ENCODE measurements at regions not wholly inside any gene's neighbourhood (a gene's known extent, or its start where the extent isn't known, plus 50 kb on each side); places are given as distances from the start of the nearest gene placed in this dataset.
"Not testable (repeated sequence)": the region's sequence is repeated elsewhere in the genome, so short reads cannot be mapped to it uniquely, and the experiment has no call there.

GRCh38 chr3:172579753-172580152 is 56.5 kb upstream of the TNFSF10 start:
- not testable (repeated sequence) for TF ChIP-seq POLR2A, CTCF (IDR thresholded peaks at IDR 0.05)

Data from uterus (tissue), 2 donors.